ENCODE measurements at regions not wholly inside any gene's neighbourhood (a gene's known extent, or its start where the extent isn't known, plus 50 kb on each side); places are given as distances from the start of the nearest gene placed in this dataset.
"Not testable (repeated sequence)": the region's sequence is repeated elsewhere in the genome, so short reads cannot be mapped to it uniquely, and the experiment has no call there.

GRCh38 chr2:16031058-16031847, 90.9 kb downstream of the MYCN start:
- DNase-seq (ENCODE audit: low spot score in 2 of 2): no peak
- FAIRE-seq: no peak

DNA sequence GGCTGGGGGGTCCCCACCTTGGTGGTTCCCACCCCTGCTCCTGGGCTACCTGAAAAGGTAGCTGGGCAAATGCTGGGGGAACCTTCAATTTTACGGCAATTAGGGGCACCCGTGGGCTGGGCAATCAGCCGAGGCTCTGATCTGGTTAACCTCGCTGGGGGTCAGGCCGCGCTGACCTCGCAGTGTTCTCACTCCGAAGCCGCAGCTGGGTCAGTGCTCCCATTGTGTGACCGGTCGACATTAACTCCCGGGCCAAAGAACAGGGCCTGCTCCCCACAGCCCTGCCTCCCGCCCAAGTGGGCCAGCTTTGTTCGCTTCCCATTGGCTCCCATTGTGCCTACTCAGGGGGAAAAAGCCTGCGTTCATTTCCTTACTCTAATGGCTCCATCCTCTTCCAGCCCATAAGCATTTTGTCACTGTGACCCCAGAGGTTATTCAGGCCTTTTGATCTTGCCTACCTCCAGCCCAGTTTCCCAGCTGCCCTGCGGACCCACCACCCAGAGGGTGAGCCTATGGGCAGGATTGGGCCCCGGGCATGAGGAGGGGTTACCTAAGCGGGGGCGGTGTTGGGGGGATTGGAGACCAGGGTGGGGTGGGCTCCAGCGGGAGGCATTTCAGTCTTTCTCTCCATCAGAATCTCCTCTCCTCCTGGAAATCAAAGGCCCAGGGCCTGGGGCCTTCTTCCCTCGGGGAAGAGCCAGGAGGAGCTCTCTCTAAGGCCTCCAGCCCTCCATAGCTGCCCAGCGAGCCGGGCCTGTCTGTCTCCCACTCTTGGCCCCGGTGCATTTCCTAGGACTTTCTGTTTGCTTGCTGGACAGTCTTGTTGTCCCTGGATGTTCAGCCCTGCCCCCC, 90.1 kb downstream of the MYCN start:
- FAIRE-seq (no peak), DNase-seq (ENCODE audit: low spot score in 2 of 2) (no peak)

- no peak for FAIRE-seq
- no peak for DNase-seq (ENCODE audit: low spot score in 2 of 2)
Measured at GRCh38 chr2:16028644-16029043, 88.3 kb downstream of the MYCN start.

DNA sequence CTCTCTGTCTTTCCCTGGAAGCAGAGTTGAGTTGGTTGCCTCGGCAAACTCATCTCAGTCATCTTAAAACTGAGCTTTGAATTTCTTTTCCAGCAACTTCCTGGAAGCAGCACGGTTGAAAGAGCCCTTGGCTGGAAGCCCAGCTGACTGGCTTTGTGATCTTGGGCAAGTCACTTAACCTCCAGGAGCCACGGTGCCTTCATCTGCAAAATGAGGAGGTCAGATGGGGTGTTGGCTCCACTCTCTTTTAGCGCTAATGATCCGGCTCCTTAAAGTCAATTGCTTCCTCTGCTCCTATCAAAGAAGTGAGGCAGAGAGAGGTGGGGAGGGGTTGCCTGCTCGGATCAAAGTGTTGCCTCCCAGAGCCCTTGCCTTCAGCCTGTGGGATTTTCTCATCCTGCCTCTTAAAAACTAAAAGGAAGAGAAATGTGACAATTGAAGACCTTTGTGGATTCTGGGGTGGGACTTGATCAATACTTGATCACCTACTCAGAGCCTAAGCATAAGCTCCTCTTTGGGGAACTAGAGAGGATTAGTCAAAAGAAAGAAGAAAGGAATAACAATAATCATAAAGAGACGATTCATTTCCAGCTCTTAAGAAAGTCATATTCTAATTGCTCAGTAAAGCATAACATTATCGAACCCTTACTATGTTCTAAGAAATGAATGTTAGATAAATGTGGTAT, 86.6 kb downstream of the MYCN start:
- FAIRE-seq (no peak), DNase-seq (ENCODE audit: low spot score in 2 of 2) (no peak)

- FAIRE-seq (no peak), DNase-seq (ENCODE audit: low spot score in 2 of 2) (no peak)
Measured at GRCh38 chr2:16025876-16026640, 85.7 kb downstream of the MYCN start.

DNA sequence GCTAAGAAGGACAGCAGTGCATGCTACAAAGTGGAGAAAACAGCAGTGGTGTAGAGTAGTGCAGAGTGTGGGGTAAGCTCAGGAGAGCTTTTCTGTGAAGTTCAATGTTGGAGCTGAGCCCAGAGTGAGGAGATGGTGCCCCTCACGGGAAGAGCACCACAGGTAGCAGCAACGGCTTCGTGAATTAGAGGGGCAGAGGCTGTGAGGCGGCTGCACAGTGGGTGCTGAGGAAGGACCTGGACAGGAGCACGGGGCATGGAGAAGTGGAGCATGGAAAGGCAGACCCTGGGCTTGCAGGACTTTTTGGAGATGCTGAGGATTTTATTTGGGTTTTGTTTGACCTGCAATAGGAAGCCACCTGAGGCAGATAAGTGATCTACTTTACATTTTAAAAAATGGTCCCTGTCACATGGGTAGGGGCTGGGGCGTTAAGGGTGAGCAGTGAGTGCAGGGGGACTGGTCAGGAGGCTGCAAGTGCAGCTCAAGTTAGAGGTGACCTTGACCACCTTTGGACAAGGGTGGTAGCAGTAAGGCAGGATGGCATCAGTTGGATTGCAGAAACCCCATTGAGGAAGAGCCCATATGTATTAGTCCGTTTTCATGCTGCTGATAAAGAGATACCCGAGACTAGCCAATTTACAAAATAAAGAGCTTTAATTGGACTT, 85.0 kb downstream of the MYCN start:
- FAIRE-seq (no peak), DNase-seq (ENCODE audit: low spot score in 2 of 2) (no peak)

- DNase-seq (ENCODE audit: low spot score in 2 of 2); FAIRE-seq: not testable (repeated sequence)
Measured at GRCh38 chr2:16024628-16025027, 84.3 kb downstream of the MYCN start.

DNA sequence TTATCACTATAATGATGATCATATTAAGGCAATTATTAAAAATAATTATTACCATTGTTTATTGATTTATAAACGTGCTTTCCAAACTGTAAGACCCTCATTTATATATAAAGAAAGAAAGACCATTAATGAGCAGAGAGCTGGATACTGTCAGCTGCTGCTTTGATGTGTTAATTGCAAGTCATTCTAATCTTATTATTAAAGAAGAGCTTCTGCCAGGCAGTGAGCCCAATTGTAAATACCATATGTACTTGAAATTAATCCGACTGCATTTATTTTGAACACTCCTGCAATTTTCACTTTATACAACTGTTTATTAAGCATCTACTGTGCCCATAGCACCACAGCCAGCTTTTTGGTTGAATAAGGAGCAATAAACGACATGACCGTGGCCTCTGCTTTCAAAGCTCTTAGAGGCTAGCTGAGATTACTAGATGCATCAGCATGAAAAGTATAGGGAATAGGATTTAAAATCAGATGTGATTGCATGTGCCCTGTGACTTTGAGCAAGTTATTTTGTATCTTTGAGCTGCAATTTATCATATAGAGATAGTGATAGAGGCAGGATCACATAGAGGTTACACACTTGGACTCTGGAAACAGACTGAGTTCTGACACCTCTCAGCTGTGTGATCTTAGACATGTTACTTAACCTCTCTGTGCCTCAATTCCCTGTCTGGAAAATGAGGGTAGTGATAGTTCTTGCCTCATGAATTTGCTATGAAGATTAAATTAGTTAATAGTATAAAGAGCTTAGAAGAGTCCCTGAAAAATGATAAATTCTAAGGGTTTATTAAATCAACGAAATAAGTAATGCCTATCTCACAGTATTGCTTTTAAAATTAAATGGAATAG, 83.4 kb downstream of the MYCN start:
- no peak for DNase-seq (ENCODE audit: low spot score in 2 of 2)
- no peak for FAIRE-seq

- FAIRE-seq: no peak
- no peak for DNase-seq (ENCODE audit: low spot score in 2 of 2)
Measured at GRCh38 chr2:16022548-16023240, 82.3 kb downstream of the MYCN start.

DNA sequence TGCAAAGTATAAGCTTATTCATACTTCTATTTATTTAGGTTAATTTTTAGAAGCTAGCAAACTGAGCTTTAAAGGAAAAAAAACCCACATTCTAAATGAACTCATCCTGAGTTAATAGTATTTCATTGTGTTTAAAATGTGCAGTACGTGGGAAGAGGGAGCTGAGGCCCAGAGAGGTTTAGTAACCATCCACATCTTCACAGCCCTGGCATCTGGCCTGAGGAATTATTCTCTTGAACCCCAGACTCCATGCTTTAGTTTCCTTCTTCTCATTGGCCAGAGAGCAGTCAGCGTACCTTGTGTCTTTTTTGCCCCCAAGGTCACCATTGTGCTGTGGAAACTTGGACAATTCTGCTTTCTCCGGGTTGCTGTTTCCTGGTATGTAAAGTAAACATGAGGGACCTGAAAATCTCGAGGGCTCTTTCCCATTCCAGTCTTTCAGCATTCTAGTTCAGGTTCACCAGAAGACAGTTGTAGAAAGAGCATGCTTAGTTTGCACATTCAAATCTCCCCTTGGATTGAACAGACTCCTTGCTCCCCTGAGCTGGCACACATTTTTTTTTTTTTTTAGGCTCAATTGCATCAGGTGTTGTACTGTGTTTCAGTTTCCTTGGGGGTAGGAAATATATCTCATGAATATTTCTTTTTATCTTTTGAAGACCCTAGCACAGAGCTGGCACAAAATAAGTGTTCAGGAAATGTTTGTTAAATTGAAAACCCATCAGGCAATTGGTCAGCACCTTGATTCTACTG, 81.4 kb downstream of the MYCN start:
- no peak for DNase-seq (ENCODE audit: low spot score in 2 of 2)
- no peak for FAIRE-seq

GRCh38 chr2:16020389-16021008, 80.1 kb downstream of the MYCN start:
- FAIRE-seq: no peak
- peak in 1 of 2 donors; percentile 28 for DNase-seq (ENCODE audit: low spot score in 2 of 2)

- DNase-seq (ENCODE audit: low spot score in 2 of 2) (no peak), FAIRE-seq (no peak)
Measured at GRCh38 chr2:16019617-16020351, 79.4 kb downstream of the MYCN start.

DNA sequence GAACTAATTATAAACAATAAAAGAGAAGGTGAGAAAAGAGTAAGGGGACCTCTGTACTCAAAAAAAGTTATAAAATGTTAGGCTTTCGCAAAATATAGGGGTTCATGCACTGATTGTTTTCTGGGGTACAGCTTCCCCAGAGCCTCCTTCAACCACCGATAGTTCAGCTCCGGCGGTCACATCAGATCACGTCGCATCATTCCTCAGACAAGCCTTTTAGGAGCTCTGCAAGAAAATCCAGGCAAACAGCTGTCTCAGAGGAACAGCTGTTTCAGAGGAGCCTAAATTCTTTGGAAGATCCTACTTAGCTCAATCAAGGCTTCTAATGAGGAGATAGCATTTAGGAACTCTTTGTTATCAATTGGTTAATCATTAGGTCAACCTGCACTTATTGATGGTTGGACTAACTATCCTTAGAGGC, 78.7 kb downstream of the MYCN start:
- DNase-seq (ENCODE audit: low spot score in 2 of 2): no peak
- no peak for FAIRE-seq

DNA sequence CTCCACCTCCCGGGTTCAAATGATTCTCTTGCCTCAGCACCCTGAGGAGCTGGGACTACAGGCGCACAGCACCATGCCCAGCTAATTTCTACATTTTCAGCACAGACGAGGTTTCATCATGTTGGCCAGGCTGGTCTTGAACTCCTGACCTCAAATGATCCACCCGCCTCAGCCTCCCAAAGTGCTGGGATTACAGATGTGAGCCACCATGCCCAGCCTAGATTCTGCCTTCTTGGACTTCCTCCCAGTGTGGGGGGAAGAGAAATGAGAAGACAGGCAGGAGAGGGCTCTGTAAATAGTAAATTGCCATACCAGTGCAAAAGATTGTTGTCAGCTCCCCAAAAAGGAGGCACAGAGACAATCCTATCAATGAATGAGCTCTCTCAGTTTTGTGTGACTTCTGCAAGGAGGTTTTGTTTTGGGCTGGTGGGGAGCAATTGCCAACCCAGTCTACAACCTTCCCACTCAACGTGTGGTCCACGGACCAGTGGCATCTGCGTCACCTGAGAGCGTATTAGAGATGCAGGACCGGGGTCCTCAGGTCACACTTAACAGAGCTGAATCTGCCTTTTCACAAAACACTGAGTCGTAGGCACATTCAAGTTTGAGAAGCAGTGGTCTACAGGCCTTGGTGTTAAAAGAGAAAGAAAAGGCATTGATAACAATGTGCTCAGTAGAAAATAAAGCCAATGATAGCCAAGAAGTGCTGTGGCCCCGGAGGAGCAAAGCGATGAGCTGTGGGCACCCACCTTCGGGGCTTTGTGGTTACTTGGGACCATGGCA, 78.1 kb downstream of the MYCN start:
- DNase-seq (ENCODE audit: low spot score in 2 of 2) (no peak), FAIRE-seq (no peak)

DNA sequence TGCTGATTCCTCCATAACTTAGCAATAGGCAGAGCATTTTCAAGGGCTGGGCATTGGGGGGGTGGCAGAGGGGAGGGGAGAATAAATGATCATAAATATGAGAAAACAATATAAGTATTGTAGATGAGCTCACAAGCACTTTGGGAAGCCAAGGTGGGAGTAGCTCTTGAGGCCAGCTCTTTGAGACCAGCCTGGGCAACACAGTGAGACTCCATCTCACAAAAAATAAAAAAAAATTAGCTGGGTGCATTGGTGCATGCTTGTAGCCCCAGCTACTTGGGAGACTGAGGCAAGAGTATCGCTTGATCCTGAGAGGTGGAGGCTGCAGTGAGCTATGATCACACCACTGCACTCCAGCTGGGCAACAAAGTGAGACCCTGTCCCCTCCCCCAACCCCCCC, 75.9 kb downstream of the MYCN start:
- no peak for DNase-seq (ENCODE audit: low spot score in 2 of 2)
- FAIRE-seq: no peak

DNA sequence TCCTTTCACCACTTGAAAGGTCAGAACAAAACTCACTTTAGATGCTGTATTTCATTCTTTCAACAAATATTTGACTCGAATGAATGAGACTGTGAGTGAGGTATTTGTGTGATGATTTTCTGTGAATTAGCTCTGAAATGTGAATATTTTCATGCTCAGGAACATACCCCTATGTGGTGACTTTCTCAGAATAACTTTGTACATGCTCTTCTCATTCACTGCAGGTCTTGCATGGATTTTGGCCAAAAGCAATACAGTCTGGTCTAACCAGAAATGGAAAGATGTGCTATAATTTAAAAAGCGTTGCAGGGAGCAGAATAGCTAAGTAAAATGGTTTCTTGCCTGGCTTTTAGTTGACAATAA, 75.5 kb downstream of the MYCN start:
- FAIRE-seq: no peak
- DNase-seq (ENCODE audit: low spot score in 2 of 2): no peak
